Progenitor cell of endocrine pancreas (in vitro differentiated cells): ENCODE measurements at regions not wholly inside any gene's neighbourhood (a gene's known extent, or its start where the extent isn't known, plus 50 kb on each side); places are given as distances from the start of the nearest gene placed in this dataset.

Experiments
- DNase-seq: peaks from one replicate; pipeline ENCODE4 v3.0.0; 2021; ENCODE audit warnings: low spot score; ENCODE audit not compliant: unreplicated experiment
- H3K27ac Mint-ChIP-seq: 2 replicates; pipeline ENCODE4 v1.8.0; 2021; ENCODE audit warnings: mild to moderate bottlenecking, moderate library complexity, mixed read lengths
- H3K27me3 Mint-ChIP-seq: 2 replicates; pipeline ENCODE4 v1.8.0; 2021; ENCODE audit warnings: mixed read lengths
- H3K36me3 Mint-ChIP-seq: 2 replicates; pipeline ENCODE4 v1.8.0; 2022; ENCODE audit warnings: mixed read lengths; ENCODE audit not compliant: insufficient read depth
- H3K4me1 Mint-ChIP-seq: 2 replicates; pipeline ENCODE4 v1.8.0; 2021; ENCODE audit warnings: low read depth, mixed read lengths
- H3K4me3 Mint-ChIP-seq: 2 replicates; pipeline ENCODE4 v1.8.0; 2021; ENCODE audit warnings: low read depth, mild to moderate bottlenecking, moderate library complexity, mixed read lengths
- H3K9me3 Mint-ChIP-seq: 2 replicates; pipeline ENCODE4 v1.8.0; 2021; ENCODE audit warnings: low read depth, mixed read lengths
- CTCF ChIP-seq: fragments of 200-600 bp; sonication (generic); IDR thresholded peaks from one replicate; pipeline ENCODE4 v1.5.0; 2021; ENCODE audit warnings: antibody characterized with exemption, mild to moderate bottlenecking; ENCODE audit not compliant: unreplicated experiment

GRCh38 chr7:142384493-142384922 is 126.7 kb upstream of the PRSS58 start:
- H3K27ac Mint-ChIP-seq: no peak overlapping the region
- H3K27me3 Mint-ChIP-seq: peaks cover 14% of the 10 kb centered on the region
- peaks cover 7% of the 10 kb centered on the region for H3K4me1 Mint-ChIP-seq
- no peaks in the 10 kb centered on the region for H3K9me3 Mint-ChIP-seq
- TF ChIP-seq CTCF: no peak
- H3K36me3 Mint-ChIP-seq: no peaks in the 10 kb centered on the region
- H3K4me3 Mint-ChIP-seq: no peak overlapping the region
- no peak for DNase-seq

GRCh38 chr7:142383841-142384492 is 126.1 kb upstream of the PRSS58 start:
- TF ChIP-seq CTCF: no peak
- Mint-ChIP-seq H3K36me3 (no peaks in the 10 kb centered on the region), H3K27me3 (peaks cover 14% of the 10 kb centered on the region), H3K27ac (no peak overlapping the region), H3K4me3 (no peak overlapping the region), H3K4me1 (peaks cover 5% of the 10 kb centered on the region), H3K9me3 (no peaks in the 10 kb centered on the region)
- DNase-seq: no peak

- TF ChIP-seq CTCF: no peak
- H3K4me3 Mint-ChIP-seq: no peak overlapping the region
- no peak for DNase-seq
- H3K4me1 Mint-ChIP-seq: peaks cover 5% of the 10 kb centered on the region
- H3K36me3 Mint-ChIP-seq: no peaks in the 10 kb centered on the region
- H3K9me3 Mint-ChIP-seq: no peaks in the 10 kb centered on the region
- peaks cover 8% of the 10 kb centered on the region for H3K27me3 Mint-ChIP-seq
- no peak overlapping the region for H3K27ac Mint-ChIP-seq
Observed at GRCh38 chr7:142381727-142382390, 124.0 kb upstream of the PRSS58 start.

DNA sequence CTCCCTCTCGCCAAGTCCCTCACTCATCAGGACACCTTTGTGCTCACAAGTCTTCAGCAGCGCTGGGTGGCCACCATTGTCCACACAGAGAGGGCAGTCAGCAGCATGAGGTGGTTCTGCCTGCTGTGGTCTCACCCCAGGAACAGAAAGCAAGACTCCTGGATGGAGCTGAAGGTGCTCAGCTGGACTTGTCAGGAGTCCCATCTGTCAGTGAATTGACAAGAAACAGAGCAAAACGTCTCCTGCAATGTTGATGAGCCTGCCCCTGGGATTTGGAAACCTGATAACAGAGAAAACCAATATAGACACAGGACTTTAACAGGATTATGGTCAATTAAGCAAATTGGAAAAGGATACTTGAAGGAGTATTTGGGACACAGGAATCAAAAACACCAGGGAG is 122.2 kb upstream of the PRSS58 start:
- H3K4me3 Mint-ChIP-seq: no peak overlapping the region
- peaks cover 13% of the 10 kb centered on the region for H3K4me1 Mint-ChIP-seq
- peaks cover 4% of the 10 kb centered on the region for H3K27me3 Mint-ChIP-seq
- no peak overlapping the region for H3K27ac Mint-ChIP-seq
- no peaks in the 10 kb centered on the region for H3K9me3 Mint-ChIP-seq
- H3K36me3 Mint-ChIP-seq: no peaks in the 10 kb centered on the region
- no peak for TF ChIP-seq CTCF
- DNase-seq: no peak

DNA sequence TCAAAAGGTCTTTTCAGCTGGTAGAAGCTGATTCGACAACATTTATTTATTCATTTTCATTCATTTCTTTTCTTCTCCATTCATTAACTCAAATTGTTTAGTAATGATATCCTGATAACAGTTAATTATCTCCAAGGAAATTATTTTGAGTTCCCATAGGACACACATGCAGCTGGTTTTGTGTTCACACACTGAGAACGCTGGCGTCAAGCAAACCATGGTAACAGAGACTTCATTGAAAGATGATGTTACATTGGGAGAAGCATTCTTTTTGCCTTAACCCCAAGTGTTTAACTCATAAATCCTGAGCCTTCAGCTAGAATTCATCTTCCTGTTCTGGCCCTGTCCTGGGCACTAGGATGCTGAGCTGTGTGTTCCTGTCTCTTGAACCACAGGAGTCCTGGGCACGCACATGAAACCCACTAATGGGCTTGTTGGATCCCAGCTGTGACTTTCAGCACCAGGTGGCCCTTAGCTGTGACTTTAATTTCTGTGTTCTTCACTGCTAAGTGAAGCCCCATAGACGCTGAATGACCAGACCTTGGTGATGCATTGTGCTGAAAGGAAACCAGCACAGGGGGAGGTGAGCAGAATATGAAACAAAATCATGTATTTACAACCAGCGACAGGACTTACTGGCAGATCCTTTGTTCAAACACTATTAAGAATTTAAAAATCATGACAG is 121.5 kb upstream of the PRSS58 start:
- H3K9me3 Mint-ChIP-seq: no peaks in the 10 kb centered on the region
- no peak for DNase-seq
- no peak overlapping the region for H3K27ac Mint-ChIP-seq
- peaks cover 4% of the 10 kb centered on the region for H3K27me3 Mint-ChIP-seq
- peaks cover 13% of the 10 kb centered on the region for H3K4me1 Mint-ChIP-seq
- TF ChIP-seq CTCF: no peak
- H3K36me3 Mint-ChIP-seq: no peaks in the 10 kb centered on the region
- H3K4me3 Mint-ChIP-seq: no peak overlapping the region
